RPMI7951 (cell line): ENCODE measurements at regions not wholly inside any gene's neighbourhood (a gene's known extent, or its start where the extent isn't known, plus 50 kb on each side); places are given as distances from the start of the nearest gene placed in this dataset.
"Not testable (repeated sequence)": the region's sequence is repeated elsewhere in the genome, so short reads cannot be mapped to it uniquely, and the experiment has no call there.

Source experiments
- DNase-seq: peaks from one replicate; pipeline ENCODE4 v3.0.0-alpha.2; 2012; ENCODE audit warnings: low read depth

- DNase-seq = no peak
These were observed 115.8 kb upstream of the FBXL7 start for GRCh38 chr5:15384176-15384575.

GRCh38 chr5:15383469-15383868 lies 116.5 kb upstream of the FBXL7 start:
- DNase-seq = peak; percentile 17

- no peak for DNase-seq
These were observed 117.0 kb upstream of the FBXL7 start for GRCh38 chr5:15383021-15383420.

GRCh38 chr5:15377573-15378340 lies 122.2 kb upstream of the FBXL7 start:
- DNase-seq = no peak

GRCh38 chr5:15376803-15377202 lies 123.2 kb upstream of the FBXL7 start:
- no peak for DNase-seq

- DNase-seq = no peak
These were observed 123.9 kb upstream of the FBXL7 start for GRCh38 chr5:15376088-15376487.

- no peak for DNase-seq
These were observed 124.4 kb upstream of the FBXL7 start for GRCh38 chr5:15375559-15375958.

- DNase-seq = no peak
These were observed 125.1 kb upstream of the FBXL7 start for GRCh38 chr5:15374886-15375285.

- no peak for DNase-seq
These were observed 126.8 kb upstream of the FBXL7 start for GRCh38 chr5:15373151-15373550.

- no peak for DNase-seq
These were observed 128.8 kb upstream of the FBXL7 start for GRCh38 chr5:15371184-15371583.

- DNase-seq = no peak
These were observed 131.1 kb upstream of the FBXL7 start for GRCh38 chr5:15368835-15369234.

GRCh38 chr5:15367489-15367888 lies 132.5 kb upstream of the FBXL7 start:
- DNase-seq = no peak

GRCh38 chr5:15366676-15367391 lies 133.1 kb upstream of the FBXL7 start:
- DNase-seq = peak; percentile 4

- DNase-seq = no peak
These were observed 134.9 kb upstream of the FBXL7 start for GRCh38 chr5:15365070-15365469.

- no peak for DNase-seq
These were observed 136.4 kb upstream of the FBXL7 start for GRCh38 chr5:15363601-15364000.

- not testable (repeated sequence) for DNase-seq
These were observed 142.9 kb upstream of the FBXL7 start for GRCh38 chr5:15357092-15357453.

GRCh38 chr5:15356308-15357091 lies 143.5 kb upstream of the FBXL7 start:
- not testable (repeated sequence) for DNase-seq

- DNase-seq = no peak
These were observed 146.0 kb upstream of the FBXL7 start for GRCh38 chr5:15354021-15354420.

- DNase-seq = no peak
These were observed 146.8 kb upstream of the FBXL7 start for GRCh38 chr5:15353086-15353645.

GRCh38 chr5:15350614-15351013 lies 149.4 kb upstream of the FBXL7 start:
- DNase-seq = no peak

GRCh38 chr5:15346738-15347137 lies 153.2 kb upstream of the FBXL7 start:
- no peak for DNase-seq

GRCh38 chr5:15344954-15345353 lies 155.0 kb upstream of the FBXL7 start:
- DNase-seq = no peak
